ENCODE measurements at regions not wholly inside any gene's neighbourhood (a gene's known extent, or its start where the extent isn't known, plus 50 kb on each side); places are given as distances from the start of the nearest gene placed in this dataset.

DNA sequence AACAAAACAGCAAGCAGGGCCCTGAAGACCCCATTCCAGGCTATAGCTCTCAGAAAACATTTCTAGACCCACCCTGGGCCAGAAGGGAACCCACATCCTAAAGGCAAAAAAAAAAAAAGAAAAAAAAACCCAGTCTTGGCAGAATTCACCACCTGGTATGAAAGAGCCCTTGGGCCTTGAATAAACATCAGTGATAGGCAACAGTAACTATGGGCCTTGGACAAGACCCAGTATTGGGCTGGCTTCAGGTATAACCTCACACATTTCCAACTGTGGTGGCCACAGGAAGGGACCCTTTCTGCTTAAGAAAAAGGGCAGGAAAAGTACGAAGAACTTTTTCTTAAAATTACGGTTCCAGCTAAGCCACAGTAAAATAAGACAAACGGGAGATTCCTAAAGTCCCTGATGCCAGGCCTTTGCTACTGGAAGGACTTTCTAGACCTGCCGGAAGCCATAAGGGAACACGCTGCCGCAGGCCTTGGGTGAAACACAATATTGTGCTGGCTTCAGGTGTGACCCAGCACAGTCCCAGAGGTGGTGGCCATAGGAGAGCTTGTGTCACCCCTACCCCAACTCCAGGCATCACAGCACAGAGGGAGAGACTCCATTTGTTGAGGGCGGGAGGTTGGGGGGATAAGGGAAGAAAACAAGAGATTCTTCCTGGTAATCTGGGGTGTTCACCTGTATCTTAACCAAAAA lies 505.2 kb upstream of the RGMB start:
- TF ChIP-seq, protein P1, sequence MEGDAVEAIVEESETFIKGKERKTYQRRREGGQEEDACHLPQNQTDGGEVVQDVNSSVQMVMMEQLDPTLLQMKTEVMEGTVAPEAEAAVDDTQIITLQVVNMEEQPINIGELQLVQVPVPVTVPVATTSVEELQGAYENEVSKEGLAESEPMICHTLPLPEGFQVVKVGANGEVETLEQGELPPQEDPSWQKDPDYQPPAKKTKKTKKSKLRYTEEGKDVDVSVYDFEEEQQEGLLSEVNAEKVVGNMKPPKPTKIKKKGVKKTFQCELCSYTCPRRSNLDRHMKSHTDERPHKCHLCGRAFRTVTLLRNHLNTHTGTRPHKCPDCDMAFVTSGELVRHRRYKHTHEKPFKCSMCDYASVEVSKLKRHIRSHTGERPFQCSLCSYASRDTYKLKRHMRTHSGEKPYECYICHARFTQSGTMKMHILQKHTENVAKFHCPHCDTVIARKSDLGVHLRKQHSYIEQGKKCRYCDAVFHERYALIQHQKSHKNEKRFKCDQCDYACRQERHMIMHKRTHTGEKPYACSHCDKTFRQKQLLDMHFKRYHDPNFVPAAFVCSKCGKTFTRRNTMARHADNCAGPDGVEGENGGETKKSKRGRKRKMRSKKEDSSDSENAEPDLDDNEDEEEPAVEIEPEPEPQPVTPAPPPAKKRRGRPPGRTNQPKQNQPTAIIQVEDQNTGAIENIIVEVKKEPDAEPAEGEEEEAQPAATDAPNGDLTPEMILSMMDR (IDR thresholded peaks at IDR 0.05), result no peak
- TF ChIP-seq EP300 (IDR thresholded peaks at IDR 0.05) (no peak), POLR2AphosphoS5 (IDR thresholded peaks at IDR 0.05) (no peak), POLR2A (IDR thresholded peaks at IDR 0.05; ENCODE audit: low read depth) (no peak)
